CD4-positive, alpha-beta T cell treated with Interleukin-2 at 100 ng/mL for 4 hours (primary cell): ENCODE measurements at regions not wholly inside any gene's neighbourhood (a gene's known extent, or its start where the extent isn't known, plus 50 kb on each side); places are given as distances from the start of the nearest gene placed in this dataset.
"Not testable (repeated sequence)": the region's sequence is repeated elsewhere in the genome, so short reads cannot be mapped to it uniquely, and the experiment has no call there.

Source experiments
- DNase-seq: peaks from one replicate; pipeline ENCODE4 v3.0.0-alpha.2; 2020; ENCODE audit warnings: low spot score

- DNase-seq: no peak
These were observed 72.5 kb downstream of the RGS12 start for GRCh38 chr4:3365326-3365725.

- DNase-seq: no peak
These were observed 73.3 kb downstream of the RGS12 start for GRCh38 chr4:3365871-3366842.

GRCh38 chr4:3366893-3367775 is 74.3 kb downstream of the RGS12 start:
- DNase-seq: no peak

GRCh38 chr4:3367866-3368265 is 73.9 kb upstream of the HGFAC start:
- no peak for DNase-seq

GRCh38 chr4:3368334-3368733 is 73.4 kb upstream of the HGFAC start:
- DNase-seq: no peak

- DNase-seq: no peak
These were observed 72.7 kb upstream of the HGFAC start for GRCh38 chr4:3368841-3369760.

GRCh38 chr4:3369781-3370674 is 71.7 kb upstream of the HGFAC start:
- peak; percentile 48 for DNase-seq

- DNase-seq: no peak
These were observed 70.5 kb upstream of the HGFAC start for GRCh38 chr4:3371033-3372001.

- no peak for DNase-seq
These were observed 69.4 kb upstream of the HGFAC start for GRCh38 chr4:3372264-3372932.

- DNase-seq: peak; percentile 8
These were observed 68.8 kb upstream of the HGFAC start for GRCh38 chr4:3372933-3373465.

GRCh38 chr4:3373468-3373867 is 68.3 kb upstream of the HGFAC start:
- DNase-seq: no peak

- no peak for DNase-seq
These were observed 67.6 kb upstream of the HGFAC start for GRCh38 chr4:3374011-3374645.

- DNase-seq: no peak
These were observed 67.1 kb upstream of the HGFAC start for GRCh38 chr4:3374667-3375066.

- no peak for DNase-seq
These were observed 66.1 kb upstream of the HGFAC start for GRCh38 chr4:3375688-3376087.

GRCh38 chr4:3376266-3376665 is 65.5 kb upstream of the HGFAC start:
- DNase-seq: no peak

GRCh38 chr4:3377557-3377956 is 64.2 kb upstream of the HGFAC start:
- no peak for DNase-seq

GRCh38 chr4:3380336-3380735 is 61.4 kb upstream of the HGFAC start:
- DNase-seq: not testable (repeated sequence)

GRCh38 chr4:3381208-3381607 is 60.6 kb upstream of the HGFAC start:
- DNase-seq: not testable (repeated sequence)
